Transverse colon (tissue), 4 donors: ENCODE measurements at regions not wholly inside any gene's neighbourhood (a gene's known extent, or its start where the extent isn't known, plus 50 kb on each side); places are given as distances from the start of the nearest gene placed in this dataset.
"Not testable (repeated sequence)": the region's sequence is repeated elsewhere in the genome, so short reads cannot be mapped to it uniquely, and the experiment has no call there.

Source experiments
- DNase-seq: peaks from one replicate; pipeline ENCODE4 v3.0.0-alpha.2; 2019
- H3K27ac ChIP-seq, 4 donors: fragments of 200-600 bp; sonication (generic); 2 replicates each; pipeline ENCODE4 v1.5.1; 2016 to 2018; ENCODE audit warnings: inconsistent platforms in 4 of 4
- H3K27me3 ChIP-seq: fragments of 200-600 bp; sonication (generic); 2 replicates; pipeline ENCODE4 v1.5.1; 2017; ENCODE audit warnings: inconsistent platforms
- H3K36me3 ChIP-seq, 4 donors: fragments of 200-600 bp; sonication (generic); 2 replicates each; pipeline ENCODE4 v1.5.1; 2017 to 2019; ENCODE audit warnings: inconsistent platforms in 4 of 4
- H3K4me1 ChIP-seq, 4 donors: fragments of 200-600 bp; sonication (generic); 2 replicates each; pipeline ENCODE4 v1.5.1; 2017 to 2020; ENCODE audit warnings: inconsistent platforms in 4 of 4
- H3K4me3 ChIP-seq, 4 donors: fragments of 200-600 bp; sonication (generic); 1 replicate in 1 of 4; 2 replicates in 3 of 4; pipeline versions ENCODE4 v1.5.1 to v1.6.1; 2017 to 2019; ENCODE audit warnings: inconsistent platforms in 4 of 4
- H3K9me3 ChIP-seq, 2 donors: fragments of 200-600 bp; sonication (generic); 2 replicates each; pipeline ENCODE4 v1.5.1; 2017 to 2019; ENCODE audit warnings: inconsistent platforms in 2 of 2
- EP300 ChIP-seq: sonication (generic); formaldehyde crosslinking; IDR thresholded peaks from one replicate; pipeline ENCODE4 v1.6.1; 2017; ENCODE audit warnings: antibody characterized with exemption, low read depth
- POLR2A ChIP-seq: fragments of 450-650 bp; IDR thresholded peaks from one replicate; pipeline ENCODE4 v1.6.1; 2016; ENCODE audit warnings: antibody characterized with exemption, mild to moderate bottlenecking, moderate library complexity
- POLR2AphosphoS5 ChIP-seq, 3 donors: sonication (generic); formaldehyde crosslinking; IDR thresholded peaks; one replicate each; pipeline ENCODE4 v1.6.1; 2016; ENCODE audit warnings: antibody characterized with exemption in 3 of 3
- WGBS, 2 donors: methylation state at CpG; one replicate each; pipeline ENCODE4 v1.1.5; 2018; ENCODE audit warnings: low coverage in 1 of 2; 5-methylcytosine and 5-hydroxymethylcytosine counted together
- in situ Hi-C, 4 donors: fragments of 200-750 bp; cut with MboI; loops; one replicate each; pipeline versions ENCODE4 v1.15.0 to v1.15.1; 2017; ENCODE audit warnings: low sequenced_read_pairs in 3 of 4, low pct_ligation_motif_present in 1 of 4, low pct_unique_long_range_greater_than_20kb in 1 of 4
- intact Hi-C: fragments of 100-400 bp; cut with DNase I; formaldehyde crosslinking; loops from one replicate; pipeline ENCODE4 v1.15.1; 2023; ENCODE audit warnings: low total_unique reads
- TF ChIP-seq, protein P1 (sequence below), 5 experiments: fragments of 200-600 bp in 3 of 5; fragments of 450-650 bp in 2 of 5; sonication (generic) in 3 of 5; IDR thresholded peaks; 1 replicate in 2 of 5; 2 replicates in 3 of 5; pipeline ENCODE4 v1.5.1; 2016 to 2017; ENCODE audit warnings: antibody characterized with exemption in 5 of 5, inconsistent platforms in 3 of 5, mild to moderate bottlenecking in 2 of 5, moderate library complexity in 1 of 5

DNA sequence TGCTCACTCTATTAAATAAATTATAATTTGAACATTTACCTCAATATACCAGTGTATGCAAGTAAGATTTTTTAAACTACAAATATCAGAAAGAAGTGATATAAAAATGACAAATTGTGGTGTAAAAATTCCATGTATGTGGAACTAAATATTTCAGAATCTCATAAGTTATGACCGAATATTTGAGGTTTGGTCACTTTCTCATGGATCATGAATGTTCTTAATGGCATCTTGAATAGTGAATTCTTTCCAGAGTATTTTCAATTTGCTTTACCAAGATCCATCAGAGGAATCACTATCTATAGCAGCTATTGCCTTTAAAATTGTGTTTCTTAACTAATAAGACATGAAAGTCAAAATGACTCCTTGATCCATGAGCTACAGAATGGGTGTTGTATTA is 950.6 kb downstream of the TBC1D32 start:
- intact Hi-C loops, result no loop called here
- 78 to 85% methylated on average over 1 of the region's 1 CpG for WGBS, 2 donors
- H3K36me3 ChIP-seq, result no peaks in the 10 kb centered on the region
- no peak overlapping the region for H3K27ac ChIP-seq
- in situ Hi-C loops, result no loop called here
- no peaks in the 10 kb centered on the region for H3K27me3 ChIP-seq
- no peak for DNase-seq
- no peak overlapping the region for H3K4me3 ChIP-seq
- TF ChIP-seq, protein P1, sequence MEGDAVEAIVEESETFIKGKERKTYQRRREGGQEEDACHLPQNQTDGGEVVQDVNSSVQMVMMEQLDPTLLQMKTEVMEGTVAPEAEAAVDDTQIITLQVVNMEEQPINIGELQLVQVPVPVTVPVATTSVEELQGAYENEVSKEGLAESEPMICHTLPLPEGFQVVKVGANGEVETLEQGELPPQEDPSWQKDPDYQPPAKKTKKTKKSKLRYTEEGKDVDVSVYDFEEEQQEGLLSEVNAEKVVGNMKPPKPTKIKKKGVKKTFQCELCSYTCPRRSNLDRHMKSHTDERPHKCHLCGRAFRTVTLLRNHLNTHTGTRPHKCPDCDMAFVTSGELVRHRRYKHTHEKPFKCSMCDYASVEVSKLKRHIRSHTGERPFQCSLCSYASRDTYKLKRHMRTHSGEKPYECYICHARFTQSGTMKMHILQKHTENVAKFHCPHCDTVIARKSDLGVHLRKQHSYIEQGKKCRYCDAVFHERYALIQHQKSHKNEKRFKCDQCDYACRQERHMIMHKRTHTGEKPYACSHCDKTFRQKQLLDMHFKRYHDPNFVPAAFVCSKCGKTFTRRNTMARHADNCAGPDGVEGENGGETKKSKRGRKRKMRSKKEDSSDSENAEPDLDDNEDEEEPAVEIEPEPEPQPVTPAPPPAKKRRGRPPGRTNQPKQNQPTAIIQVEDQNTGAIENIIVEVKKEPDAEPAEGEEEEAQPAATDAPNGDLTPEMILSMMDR (IDR thresholded peaks at IDR 0.05), result no peak
- no peak for TF ChIP-seq POLR2AphosphoS5 (IDR thresholded peaks at IDR 0.05)
- TF ChIP-seq POLR2A, result no peak
- TF ChIP-seq EP300, result no peak
- H3K9me3 ChIP-seq, result no peaks in the 10 kb centered on the region
- no peaks in the 10 kb centered on the region for H3K4me1 ChIP-seq

DNA sequence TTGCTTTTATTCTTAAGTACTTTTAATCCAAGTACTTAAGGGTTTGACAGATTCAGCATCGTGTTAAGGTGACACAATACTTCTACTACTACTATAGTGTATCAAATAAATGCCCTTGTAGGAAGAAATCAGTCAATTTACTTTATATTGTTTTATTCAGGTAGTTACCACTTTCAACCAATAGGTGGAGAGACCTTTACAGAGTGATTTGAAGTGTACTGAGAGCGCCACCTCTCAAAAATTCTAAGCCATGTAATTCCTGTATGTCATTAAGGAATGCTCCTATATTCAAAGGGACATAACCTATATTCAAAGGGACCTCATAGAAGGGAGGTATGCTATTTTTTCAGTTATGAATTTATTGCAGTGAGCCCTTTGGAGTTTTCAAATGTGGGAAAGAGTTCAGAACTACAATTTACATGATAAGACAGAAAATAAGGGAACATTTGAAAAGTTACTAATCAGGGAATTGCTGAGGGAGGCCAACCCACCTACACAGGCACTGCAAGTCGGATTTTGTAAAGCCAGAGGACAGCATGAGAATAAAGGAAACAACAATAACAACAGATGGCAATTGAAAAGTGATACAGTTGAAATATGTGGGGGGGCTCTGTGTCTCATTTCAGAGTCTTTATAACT is 955.6 kb downstream of the TBC1D32 start:
- in situ Hi-C loops (no loop called here), intact Hi-C loops (no loop called here)
- H3K9me3 ChIP-seq, result no peaks in the 10 kb centered on the region
- no peaks in the 10 kb centered on the region for H3K36me3 ChIP-seq
- no peaks in the 10 kb centered on the region for H3K27me3 ChIP-seq
- TF ChIP-seq EP300, result no peak
- TF ChIP-seq, protein P1 (IDR thresholded peaks at IDR 0.05), result peak; percentile 16 to 48 (median 41)
- no peak for TF ChIP-seq POLR2AphosphoS5 (IDR thresholded peaks at IDR 0.05)
- no peaks in the 10 kb centered on the region for H3K4me1 ChIP-seq
- 24 to 39% methylated on average over 3 of the region's 3 CpGs for WGBS, 2 donors
- H3K4me3 ChIP-seq, result no peak overlapping the region
- H3K27ac ChIP-seq, result no peak overlapping the region
- no peak for DNase-seq

DNA sequence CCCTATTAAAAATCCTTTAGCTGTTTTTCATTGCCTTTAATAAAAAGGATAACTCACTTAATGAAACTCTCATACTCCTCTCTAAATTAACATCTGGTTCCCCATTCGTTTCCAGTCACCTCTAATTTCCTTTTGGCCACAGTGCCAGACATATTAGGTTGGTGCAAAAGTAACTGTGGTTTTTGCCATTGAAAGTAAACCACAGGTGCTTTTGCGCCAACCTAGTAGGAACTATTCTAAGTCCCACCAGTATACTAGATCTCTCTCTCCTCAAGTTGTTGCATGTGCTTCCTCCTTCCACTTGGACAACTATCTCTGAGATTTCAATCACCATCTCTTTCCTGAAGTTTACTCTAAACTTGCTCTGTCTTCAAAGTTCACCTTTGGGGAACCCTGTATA is 961.1 kb downstream of the TBC1D32 start:
- in situ Hi-C loops (no loop called here), intact Hi-C loops (no loop called here)
- no peak for DNase-seq
- H3K36me3 ChIP-seq, result no peaks in the 10 kb centered on the region
- no peaks in the 10 kb centered on the region for H3K9me3 ChIP-seq
- no peaks in the 10 kb centered on the region for H3K4me1 ChIP-seq
- H3K27ac ChIP-seq, result no peak overlapping the region
- no peaks in the 10 kb centered on the region for H3K27me3 ChIP-seq
- TF ChIP-seq POLR2A (no peak), EP300 (no peak), POLR2AphosphoS5 (IDR thresholded peaks at IDR 0.05) (no peak)
- TF ChIP-seq, protein P1 (IDR thresholded peaks at IDR 0.05), result no peak
- 63 to 83% methylated on average over 1 to 2 of the region's 2 CpGs for WGBS, 2 donors
- no peak overlapping the region for H3K4me3 ChIP-seq

DNA sequence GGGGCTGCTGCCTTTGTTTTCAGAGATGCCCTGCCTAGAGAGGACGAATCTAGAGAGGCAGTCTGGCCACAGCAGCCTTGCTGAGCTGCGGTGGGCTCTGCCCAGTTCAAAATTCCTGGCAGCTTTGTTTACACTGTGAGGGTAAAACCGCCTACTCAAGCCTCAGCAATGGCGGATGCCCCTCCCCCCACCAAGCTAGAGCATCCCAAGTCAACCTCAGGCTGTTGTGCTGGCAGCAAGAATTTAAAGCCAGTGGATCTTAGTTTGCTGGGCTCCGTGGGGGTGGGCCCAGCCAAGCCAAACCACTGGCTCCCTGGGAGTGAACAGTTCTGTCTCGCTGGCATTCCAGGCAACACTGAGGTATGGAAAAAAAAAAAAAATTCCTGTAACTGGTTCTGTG is 970.9 kb downstream of the TBC1D32 start:
- Histone ChIP-seq H3K36me3 (no peaks in the 10 kb centered on the region), H3K9me3 (peaks cover 2 to 5% of the 10 kb centered on the region in 2 donors), H3K27ac (no peak overlapping the region), H3K4me3 (no peak overlapping the region), H3K27me3 (no peaks in the 10 kb centered on the region), H3K4me1 (no peaks in the 10 kb centered on the region)
- in situ Hi-C loops, result no loop called here
- intact Hi-C loops, result no loop called here
- DNase-seq, result no peak
- TF ChIP-seq EP300 (no peak), POLR2A (no peak), POLR2AphosphoS5 (IDR thresholded peaks at IDR 0.05) (no peak)
- TF ChIP-seq, protein P1 (IDR thresholded peaks at IDR 0.05), result no peak
- WGBS, 2 donors, result 76% methylated on average over 4 of the region's 6 CpGs; no CpG with 5 or more reads in 1 of the 2 donors

DNA sequence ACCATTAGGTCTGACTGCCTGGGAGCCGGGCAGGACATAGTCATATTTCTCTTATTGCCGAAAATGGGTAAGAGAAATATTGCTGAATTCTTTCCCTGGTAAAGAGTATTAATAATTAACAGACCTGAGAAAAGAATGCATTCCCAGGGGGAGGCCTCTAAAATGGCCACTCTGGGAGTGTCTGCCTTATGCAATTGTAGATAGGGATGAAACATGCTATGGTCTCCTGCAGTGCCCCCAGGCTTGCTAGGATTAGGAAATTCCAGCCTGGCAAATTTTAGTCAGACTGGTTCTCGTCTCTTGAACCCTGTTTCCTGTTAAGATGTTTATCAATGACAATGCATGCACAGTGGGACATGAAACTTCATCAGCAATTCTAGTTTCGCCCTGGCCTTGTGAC is 975.7 kb downstream of the TBC1D32 start:
- in situ Hi-C loops, intact Hi-C loops, H3K4me1 ChIP-seq, H3K27me3 ChIP-seq, H3K9me3 ChIP-seq, H3K27ac ChIP-seq, H3K36me3 ChIP-seq, H3K4me3 ChIP-seq, DNase-seq: not testable (repeated sequence)
- 88 to 89% methylated on average over 3 to 4 of the region's 4 CpGs for WGBS, 2 donors
